Smooth muscle cell (in vitro differentiated cells): ENCODE measurements at regions not wholly inside any gene's neighbourhood (a gene's known extent, or its start where the extent isn't known, plus 50 kb on each side); places are given as distances from the start of the nearest gene placed in this dataset.

Experiments
- DNase-seq: peaks from one replicate; lab custom pipeline; 2025; ENCODE audit not compliant: unreplicated experiment; lab: John Stamatoyannopoulos, UW
- H2AFZ ChIP-seq: fragments of 200-600 bp; sonication (generic); 2 replicates; pipeline ENCODE4 v1.6.0; 2016; ENCODE audit warnings: antibody characterized with exemption, low read depth, mild to moderate bottlenecking
- H3F3A ChIP-seq: fragments of 200-600 bp; sonication (generic); 2 replicates; pipeline ENCODE4 v1.6.0; 2017; ENCODE audit warnings: antibody characterized with exemption, low read depth
- H3K27ac ChIP-seq: fragments of 200-600 bp; sonication (generic); 2 replicates; pipeline ENCODE4 v1.5.1; 2016; ENCODE audit warnings: low read depth, mild to moderate bottlenecking
- H3K27me3 ChIP-seq: fragments of 200-600 bp; sonication (generic); 2 replicates; pipeline ENCODE4 v1.6.1; 2016; ENCODE audit warnings: low read depth, mild to moderate bottlenecking
- H3K36me3 ChIP-seq: fragments of 200-600 bp; sonication (generic); 2 replicates; pipeline ENCODE4 v1.5.1; 2016; ENCODE audit warnings: low read depth
- H3K4me1 ChIP-seq: fragments of 200-600 bp; sonication (generic); 2 replicates; pipeline ENCODE4 v1.5.1; 2016; ENCODE audit warnings: low read depth
- H3K4me2 ChIP-seq: fragments of 200-600 bp; sonication (generic); 2 replicates; pipeline ENCODE4 v1.6.0; 2016; ENCODE audit warnings: mild to moderate bottlenecking
- H3K4me3 ChIP-seq: fragments of 200-600 bp; sonication (generic); 2 replicates; pipeline ENCODE4 v1.5.1; 2016; ENCODE audit warnings: mild to moderate bottlenecking
- H3K79me2 ChIP-seq: fragments of 200-600 bp; sonication (generic); 2 replicates; pipeline ENCODE4 v1.6.0; 2016; ENCODE audit warnings: low read depth, mild to moderate bottlenecking
- H3K9ac ChIP-seq: fragments of 200-600 bp; sonication (generic); 2 replicates; pipeline ENCODE4 v1.6.0; 2016; ENCODE audit warnings: low read depth
- H3K9me3 ChIP-seq: fragments of 200-600 bp; sonication (generic); replicated peaks from 2 replicates; pipeline ENCODE4 v1.5.1; 2016; ENCODE audit warnings: low read depth
- H4K20me1 ChIP-seq: fragments of 200-600 bp; sonication (generic); 2 replicates; pipeline ENCODE4 v1.6.0; 2016; ENCODE audit warnings: low read depth
- WGBS: methylation state at CpG from one replicate; pipeline ENCODE4 v1.1.7; 2016; ENCODE audit warnings: low lambda C conversion rate; 5-methylcytosine and 5-hydroxymethylcytosine counted together
- TF ChIP-seq, protein P1 (sequence below): fragments of 200-600 bp; sonication (generic); IDR thresholded peaks from 2 replicates; pipeline ENCODE4 v1.5.1; 2017; ENCODE audit warnings: borderline replicate concordance, mild to moderate bottlenecking, antibody characterized with exemption; ENCODE audit not compliant: insufficient read depth, poor library complexity, severe bottlenecking

DNA sequence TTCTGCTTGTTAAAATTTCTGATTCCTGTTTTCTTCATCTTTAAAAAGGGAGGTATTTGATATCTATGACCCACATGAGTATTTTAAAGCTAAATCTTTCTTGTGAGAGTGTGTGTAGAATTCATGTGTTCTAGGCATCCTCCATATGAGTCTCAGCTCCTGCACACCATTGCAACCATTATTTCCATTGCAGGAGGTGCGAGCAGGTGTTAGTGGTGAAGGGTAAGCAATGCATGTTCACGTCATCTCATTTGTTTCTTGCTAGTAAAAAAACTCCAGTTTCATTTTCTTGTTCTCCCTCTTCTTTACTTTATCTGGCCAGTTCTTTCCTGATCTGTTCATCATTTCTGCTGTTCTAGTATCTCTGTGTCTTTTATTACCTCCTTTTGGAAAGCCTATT is 100.5 kb downstream of the ADRA2A start:
- Histone ChIP-seq H3K79me2 (no peaks in the 10 kb centered on the region), H3K27ac (no peak overlapping the region), H3K36me3 (no peaks in the 10 kb centered on the region), H3K9ac (no peak overlapping the region), H2AFZ (no peak overlapping the region), H3K4me3 (no peak overlapping the region), H4K20me1 (no peaks in the 10 kb centered on the region), H3K4me1 (no peaks in the 10 kb centered on the region), H3K9me3 (no peaks in the 10 kb centered on the region), H3F3A (no peaks in the 10 kb centered on the region), H3K4me2 (no peak overlapping the region), H3K27me3 (no peaks in the 10 kb centered on the region)
- 93% methylated on average over 2 of the region's 2 CpGs for WGBS
- DNase-seq, result no peak
- TF ChIP-seq, protein P1, sequence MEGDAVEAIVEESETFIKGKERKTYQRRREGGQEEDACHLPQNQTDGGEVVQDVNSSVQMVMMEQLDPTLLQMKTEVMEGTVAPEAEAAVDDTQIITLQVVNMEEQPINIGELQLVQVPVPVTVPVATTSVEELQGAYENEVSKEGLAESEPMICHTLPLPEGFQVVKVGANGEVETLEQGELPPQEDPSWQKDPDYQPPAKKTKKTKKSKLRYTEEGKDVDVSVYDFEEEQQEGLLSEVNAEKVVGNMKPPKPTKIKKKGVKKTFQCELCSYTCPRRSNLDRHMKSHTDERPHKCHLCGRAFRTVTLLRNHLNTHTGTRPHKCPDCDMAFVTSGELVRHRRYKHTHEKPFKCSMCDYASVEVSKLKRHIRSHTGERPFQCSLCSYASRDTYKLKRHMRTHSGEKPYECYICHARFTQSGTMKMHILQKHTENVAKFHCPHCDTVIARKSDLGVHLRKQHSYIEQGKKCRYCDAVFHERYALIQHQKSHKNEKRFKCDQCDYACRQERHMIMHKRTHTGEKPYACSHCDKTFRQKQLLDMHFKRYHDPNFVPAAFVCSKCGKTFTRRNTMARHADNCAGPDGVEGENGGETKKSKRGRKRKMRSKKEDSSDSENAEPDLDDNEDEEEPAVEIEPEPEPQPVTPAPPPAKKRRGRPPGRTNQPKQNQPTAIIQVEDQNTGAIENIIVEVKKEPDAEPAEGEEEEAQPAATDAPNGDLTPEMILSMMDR, result no peak

DNA sequence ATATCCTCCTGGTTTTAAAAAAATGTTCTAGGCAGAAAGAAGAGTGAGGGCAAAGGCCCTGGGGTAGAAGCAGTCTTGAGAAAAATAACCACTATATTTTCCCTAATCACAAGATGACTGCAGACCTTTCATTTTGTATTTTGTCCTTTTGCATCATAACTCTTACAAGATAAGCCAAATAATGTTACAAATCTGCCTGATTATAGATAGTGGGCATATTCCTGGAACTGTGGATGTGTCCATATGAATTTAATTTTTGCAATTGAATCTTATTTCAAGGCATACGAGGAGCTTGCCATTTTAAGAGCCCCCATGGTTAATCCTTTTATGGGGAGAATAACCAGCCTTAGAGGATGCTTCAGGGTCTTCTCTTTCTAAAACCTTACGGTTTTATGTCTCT is 102.7 kb downstream of the ADRA2A start:
- Histone ChIP-seq H3K9ac (no peak overlapping the region), H3K79me2 (no peaks in the 10 kb centered on the region), H3K9me3 (no peaks in the 10 kb centered on the region), H3K36me3 (no peaks in the 10 kb centered on the region), H2AFZ (no peak overlapping the region), H3K27ac (no peak overlapping the region), H4K20me1 (no peaks in the 10 kb centered on the region), H3K27me3 (no peaks in the 10 kb centered on the region), H3K4me3 (no peak overlapping the region), H3K4me1 (no peaks in the 10 kb centered on the region), H3F3A (no peaks in the 10 kb centered on the region), H3K4me2 (no peak overlapping the region)
- DNase-seq, result no peak
- WGBS, result 81% methylated on average over 2 of the region's 2 CpGs
- TF ChIP-seq, protein P1, result no peak

DNA sequence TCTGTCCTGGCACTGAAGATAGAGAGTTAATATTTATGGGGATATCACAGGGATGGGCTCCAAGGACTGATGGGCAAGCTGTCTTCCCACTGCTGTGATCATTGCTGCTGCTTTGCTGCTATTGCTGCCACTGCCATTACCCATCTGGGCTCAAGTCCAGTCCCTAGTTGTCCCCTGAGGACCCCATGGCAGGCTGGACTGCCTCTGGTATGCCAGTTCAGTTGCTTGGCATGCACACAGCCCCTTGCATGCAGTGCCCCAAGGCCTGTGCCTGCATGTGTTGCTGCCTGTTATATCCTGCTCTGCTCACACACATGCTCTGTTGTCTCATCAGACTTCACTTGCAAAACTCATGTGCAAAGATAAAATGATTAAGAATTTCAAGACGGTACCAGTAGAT is 109.5 kb downstream of the ADRA2A start:
- Histone ChIP-seq H3K79me2 (no peaks in the 10 kb centered on the region), H3K27ac (no peak overlapping the region), H3K27me3 (peaks cover 35% of the 10 kb centered on the region), H3K4me3 (no peak overlapping the region), H3K36me3 (no peaks in the 10 kb centered on the region), H4K20me1 (no peaks in the 10 kb centered on the region), H3K9ac (no peak overlapping the region), H3K9me3 (no peaks in the 10 kb centered on the region), H3K4me1 (no peaks in the 10 kb centered on the region), H3F3A (no peaks in the 10 kb centered on the region), H3K4me2 (no peak overlapping the region), H2AFZ (no peak overlapping the region)
- TF ChIP-seq, protein P1, result no peak
- DNase-seq, result no peak
- WGBS, result 82% methylated on average over 1 of the region's 1 CpG

DNA sequence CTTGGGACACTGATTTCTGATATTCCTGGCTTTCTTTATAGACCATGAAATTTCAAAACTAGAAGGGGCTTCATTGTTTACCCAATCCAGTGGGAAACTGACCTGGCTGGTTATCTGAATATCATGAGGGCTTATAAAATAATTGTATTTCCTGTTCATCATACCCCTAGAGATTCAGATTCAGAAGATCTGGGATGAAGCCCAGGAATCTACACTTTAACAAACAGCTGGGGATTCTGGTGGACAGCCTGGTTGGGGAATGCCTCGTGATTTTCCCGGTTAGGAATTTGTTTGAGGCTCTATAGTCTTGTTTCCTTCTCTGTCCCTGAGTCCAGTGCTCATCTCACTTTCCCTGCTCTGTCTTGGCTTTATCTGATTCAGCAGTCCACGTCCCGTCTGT is 110.3 kb downstream of the ADRA2A start:
- Histone ChIP-seq H2AFZ (no peak overlapping the region), H3K27me3 (peaks cover 40% of the 10 kb centered on the region), H3K4me3 (no peak overlapping the region), H3K79me2 (no peaks in the 10 kb centered on the region), H3K4me1 (no peaks in the 10 kb centered on the region), H3K27ac (no peak overlapping the region), H3K9me3 (no peaks in the 10 kb centered on the region), H3F3A (no peaks in the 10 kb centered on the region), H3K36me3 (no peaks in the 10 kb centered on the region), H4K20me1 (no peaks in the 10 kb centered on the region), H3K9ac (no peak overlapping the region), H3K4me2 (no peak overlapping the region)
- 74% methylated on average over 4 of the region's 4 CpGs for WGBS
- no peak for DNase-seq
- TF ChIP-seq, protein P1, result no peak
